ENCODE measurements at regions not wholly inside any gene's neighbourhood (a gene's known extent, or its start where the extent isn't known, plus 50 kb on each side); places are given as distances from the start of the nearest gene placed in this dataset.

DNA sequence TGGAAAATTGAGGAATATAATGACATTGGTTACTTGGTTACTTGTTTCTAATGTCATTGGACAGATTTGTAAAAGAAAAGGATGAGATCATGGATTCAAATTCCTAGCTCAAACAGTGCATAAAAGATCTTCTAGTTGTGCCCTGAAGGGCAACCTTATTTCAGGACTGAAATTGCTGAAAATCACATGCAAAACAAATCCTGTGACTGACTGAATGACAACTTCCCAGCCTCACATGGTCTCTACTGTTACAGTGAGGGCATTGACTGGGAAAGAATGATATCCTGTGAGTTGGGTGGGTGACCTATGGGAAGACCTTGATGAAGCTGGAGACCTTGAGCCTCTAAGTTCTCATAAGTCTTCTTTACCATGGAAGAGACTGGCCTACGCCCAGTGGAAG is 90.4 kb upstream of the HAAO start:
- TF ChIP-seq POLR2A (IDR thresholded peaks at IDR 0.05; ENCODE audit: extremely low read depth, insufficient read length), result no peak
- TF ChIP-seq, protein P1, sequence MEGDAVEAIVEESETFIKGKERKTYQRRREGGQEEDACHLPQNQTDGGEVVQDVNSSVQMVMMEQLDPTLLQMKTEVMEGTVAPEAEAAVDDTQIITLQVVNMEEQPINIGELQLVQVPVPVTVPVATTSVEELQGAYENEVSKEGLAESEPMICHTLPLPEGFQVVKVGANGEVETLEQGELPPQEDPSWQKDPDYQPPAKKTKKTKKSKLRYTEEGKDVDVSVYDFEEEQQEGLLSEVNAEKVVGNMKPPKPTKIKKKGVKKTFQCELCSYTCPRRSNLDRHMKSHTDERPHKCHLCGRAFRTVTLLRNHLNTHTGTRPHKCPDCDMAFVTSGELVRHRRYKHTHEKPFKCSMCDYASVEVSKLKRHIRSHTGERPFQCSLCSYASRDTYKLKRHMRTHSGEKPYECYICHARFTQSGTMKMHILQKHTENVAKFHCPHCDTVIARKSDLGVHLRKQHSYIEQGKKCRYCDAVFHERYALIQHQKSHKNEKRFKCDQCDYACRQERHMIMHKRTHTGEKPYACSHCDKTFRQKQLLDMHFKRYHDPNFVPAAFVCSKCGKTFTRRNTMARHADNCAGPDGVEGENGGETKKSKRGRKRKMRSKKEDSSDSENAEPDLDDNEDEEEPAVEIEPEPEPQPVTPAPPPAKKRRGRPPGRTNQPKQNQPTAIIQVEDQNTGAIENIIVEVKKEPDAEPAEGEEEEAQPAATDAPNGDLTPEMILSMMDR (IDR thresholded peaks at IDR 0.05; ENCODE audit: low read depth, low read length), result no peak
- TF ChIP-seq, protein P2, sequence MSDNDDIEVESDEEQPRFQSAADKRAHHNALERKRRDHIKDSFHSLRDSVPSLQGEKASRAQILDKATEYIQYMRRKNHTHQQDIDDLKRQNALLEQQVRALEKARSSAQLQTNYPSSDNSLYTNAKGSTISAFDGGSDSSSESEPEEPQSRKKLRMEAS (IDR thresholded peaks at IDR 0.05; ENCODE audit: low read depth, low read length), result no peak
